ENCODE measurements at regions not wholly inside any gene's neighbourhood (a gene's known extent, or its start where the extent isn't known, plus 50 kb on each side); places are given as distances from the start of the nearest gene placed in this dataset.
"Not testable (repeated sequence)": the region's sequence is repeated elsewhere in the genome, so short reads cannot be mapped to it uniquely, and the experiment has no call there.

GRCh38 chrX:46198858-46199257 is 346.4 kb downstream of the ZNF674 start:
- Histone ChIP-seq H3K79me2 (ENCODE audit: insufficient read depth, low read length) (no peaks in the 10 kb centered on the region), H3K4me3 (replicated peaks in 1 of 3; ENCODE audit: low read depth in 2 of 3, low read length in 3 of 3) (no peak overlapping the region), H4K20me1 (ENCODE audit: insufficient read depth, low read length) (no peaks in the 10 kb centered on the region), H3K27ac (ENCODE audit: low read depth in 1 of 2, low read length in 2 of 2) (no peak overlapping the region), H3K9ac (ENCODE audit: insufficient read depth, low read length, poor library complexity, severe bottlenecking) (no peak overlapping the region), H3K9me3 (replicated peaks in 1 of 2; ENCODE audit: control insufficient read depth in 1 of 2, insufficient read depth in 1 of 2, low read length in 2 of 2) (peaks cover 0 to 3% of the 10 kb centered on the region in 2 donors), H3K4me1 (ENCODE audit: control insufficient read depth in 1 of 2, insufficient read depth in 2 of 2, low read length in 2 of 2) (no peaks in the 10 kb centered on the region), H3K4me2 (replicated peaks; ENCODE audit: extremely low read depth, low read length, poor library complexity, severe bottlenecking) (no peak overlapping the region), H3K36me3 (replicated peaks in 1 of 2; ENCODE audit: control insufficient read depth in 1 of 2, insufficient read depth in 2 of 2, low read length in 2 of 2) (no peaks in the 10 kb centered on the region), H2AFZ (ENCODE audit: insufficient read depth, low read depth, low read length, poor library complexity, severe bottlenecking) (no peak overlapping the region), H3K27me3 (ENCODE audit: control insufficient read depth in 2 of 2, insufficient read depth in 2 of 2, low read length in 2 of 2) (no peaks in the 10 kb centered on the region)
- intact Hi-C loops (cut with micrococcal nuclease): no loop called here
- TF ChIP-seq, protein P1, sequence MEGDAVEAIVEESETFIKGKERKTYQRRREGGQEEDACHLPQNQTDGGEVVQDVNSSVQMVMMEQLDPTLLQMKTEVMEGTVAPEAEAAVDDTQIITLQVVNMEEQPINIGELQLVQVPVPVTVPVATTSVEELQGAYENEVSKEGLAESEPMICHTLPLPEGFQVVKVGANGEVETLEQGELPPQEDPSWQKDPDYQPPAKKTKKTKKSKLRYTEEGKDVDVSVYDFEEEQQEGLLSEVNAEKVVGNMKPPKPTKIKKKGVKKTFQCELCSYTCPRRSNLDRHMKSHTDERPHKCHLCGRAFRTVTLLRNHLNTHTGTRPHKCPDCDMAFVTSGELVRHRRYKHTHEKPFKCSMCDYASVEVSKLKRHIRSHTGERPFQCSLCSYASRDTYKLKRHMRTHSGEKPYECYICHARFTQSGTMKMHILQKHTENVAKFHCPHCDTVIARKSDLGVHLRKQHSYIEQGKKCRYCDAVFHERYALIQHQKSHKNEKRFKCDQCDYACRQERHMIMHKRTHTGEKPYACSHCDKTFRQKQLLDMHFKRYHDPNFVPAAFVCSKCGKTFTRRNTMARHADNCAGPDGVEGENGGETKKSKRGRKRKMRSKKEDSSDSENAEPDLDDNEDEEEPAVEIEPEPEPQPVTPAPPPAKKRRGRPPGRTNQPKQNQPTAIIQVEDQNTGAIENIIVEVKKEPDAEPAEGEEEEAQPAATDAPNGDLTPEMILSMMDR (IDR thresholded peaks at IDR 0.05): no peak
- no CpG with 5 or more reads among the region's 1 CpG for WGBS (ENCODE audit: insufficient coverage)
- Mint-ChIP-seq H3K9me3 (peaks cover 2 to 18% (median 4%) of the 10 kb centered on the region in 7 donors), H3K4me3 (no peak overlapping the region), H3K27ac (no peak overlapping the region), H3K27me3 (ENCODE audit: low read depth in 3 of 3) (peaks cover 0 to 3% (median 1%) of the 10 kb centered on the region in 3 donors), H3K36me3 (no peaks in the 10 kb centered on the region), H3K4me1 (peaks cover 5% of the 10 kb centered on the region)
- DNase-seq: no peak

- H3K4me1 Mint-ChIP-seq; H3K9me3 ChIP-seq (replicated peaks in 1 of 2; ENCODE audit: control insufficient read depth in 1 of 2, insufficient read depth in 1 of 2, low read length in 2 of 2); H3K9ac ChIP-seq (ENCODE audit: insufficient read depth, low read length, poor library complexity, severe bottlenecking); H3K79me2 ChIP-seq (ENCODE audit: insufficient read depth, low read length); H3K9me3 Mint-ChIP-seq; H3K4me1 ChIP-seq (ENCODE audit: control insufficient read depth in 1 of 2, insufficient read depth in 2 of 2, low read length in 2 of 2); H2AFZ ChIP-seq (ENCODE audit: insufficient read depth, low read depth, low read length, poor library complexity, severe bottlenecking); H3K27ac ChIP-seq (ENCODE audit: low read depth in 1 of 2, low read length in 2 of 2); H3K27ac Mint-ChIP-seq; H3K4me3 ChIP-seq (replicated peaks in 1 of 3; ENCODE audit: low read depth in 2 of 3, low read length in 3 of 3); H3K36me3 ChIP-seq (replicated peaks in 1 of 2; ENCODE audit: control insufficient read depth in 1 of 2, insufficient read depth in 2 of 2, low read length in 2 of 2); H3K27me3 ChIP-seq (ENCODE audit: control insufficient read depth in 2 of 2, insufficient read depth in 2 of 2, low read length in 2 of 2); DNase-seq; H3K4me2 ChIP-seq (replicated peaks; ENCODE audit: extremely low read depth, low read length, poor library complexity, severe bottlenecking); intact Hi-C loops (cut with micrococcal nuclease); H4K20me1 ChIP-seq (ENCODE audit: insufficient read depth, low read length); H3K4me3 Mint-ChIP-seq; H3K36me3 Mint-ChIP-seq: not testable (repeated sequence)
- WGBS (ENCODE audit: insufficient coverage): 100% methylated on average over 1 of the region's 2 CpGs
- H3K27me3 Mint-ChIP-seq (ENCODE audit: low read depth in 3 of 3): peaks cover 2 to 12% (median 3%) of the 10 kb centered on the region in 3 donors
These were observed 358.5 kb downstream of the ZNF674 start for GRCh38 chrX:46186811-46187106.
